ENCODE measurements at regions not wholly inside any gene's neighbourhood (a gene's known extent, or its start where the extent isn't known, plus 50 kb on each side); places are given as distances from the start of the nearest gene placed in this dataset.
"Not testable (repeated sequence)": the region's sequence is repeated elsewhere in the genome, so short reads cannot be mapped to it uniquely, and the experiment has no call there.

- not testable (repeated sequence) for DNase-seq (ENCODE audit: low spot score)
These were observed 1376.4 kb upstream of the DEFB115 start for GRCh38 chr20:29881107-29881506.

GRCh38 chr20:29883514-29884219 lies 1373.8 kb upstream of the DEFB115 start:
- DNase-seq (ENCODE audit: low spot score): not testable (repeated sequence)

GRCh38 chr20:29884322-29884721 lies 1373.1 kb upstream of the DEFB115 start:
- not testable (repeated sequence) for DNase-seq (ENCODE audit: low spot score)

- not testable (repeated sequence) for DNase-seq (ENCODE audit: low spot score)
These were observed 1371.9 kb upstream of the DEFB115 start for GRCh38 chr20:29885282-29886185.

- not testable (repeated sequence) for DNase-seq (ENCODE audit: low spot score)
These were observed 1365.9 kb upstream of the DEFB115 start for GRCh38 chr20:29891555-29891954.

Data from A172 (cell line).